HG03064 (cell line): ENCODE measurements at regions not wholly inside any gene's neighbourhood (a gene's known extent, or its start where the extent isn't known, plus 50 kb on each side); places are given as distances from the start of the nearest gene placed in this dataset.

Source experiments
- ATAC-seq: cut with Tn5 transposase; IDR thresholded peaks from one replicate; pipeline ENCODE4 v1.9.1; 2021; ENCODE audit warnings: low read depth; ENCODE audit not compliant: unreplicated experiment

GRCh38 chr15:70557521-70558258, 205.7 kb downstream of the UACA start:
- no peak for ATAC-seq

GRCh38 chr15:70556779-70557178, 206.6 kb downstream of the UACA start:
- no peak for ATAC-seq

- ATAC-seq = no peak
These were observed 207.1 kb downstream of the UACA start for GRCh38 chr15:70556151-70556741.

GRCh38 chr15:70555713-70556112, 207.6 kb downstream of the UACA start:
- ATAC-seq = no peak

- ATAC-seq = no peak
These were observed 215.4 kb downstream of the UACA start for GRCh38 chr15:70547846-70548487.

- ATAC-seq = no peak
These were observed 217.8 kb downstream of the UACA start for GRCh38 chr15:70545526-70545925.

GRCh38 chr15:70541511-70541910, 221.8 kb downstream of the UACA start:
- no peak for ATAC-seq

- ATAC-seq = no peak
These were observed 223.3 kb downstream of the UACA start for GRCh38 chr15:70539912-70540530.

GRCh38 chr15:70539409-70539808, 223.9 kb downstream of the UACA start:
- ATAC-seq = no peak

- no peak for ATAC-seq
These were observed 225.1 kb downstream of the UACA start for GRCh38 chr15:70538278-70538677.

GRCh38 chr15:70535955-70536338, 227.4 kb downstream of the UACA start:
- no peak for ATAC-seq

- ATAC-seq = no peak
These were observed 228.0 kb downstream of the UACA start for GRCh38 chr15:70535071-70535954.

- no peak for ATAC-seq
These were observed 229.2 kb downstream of the UACA start for GRCh38 chr15:70533931-70534742.

GRCh38 chr15:70532531-70533186, 230.7 kb downstream of the UACA start:
- no peak for ATAC-seq

GRCh38 chr15:70531576-70531975, 231.8 kb downstream of the UACA start:
- no peak for ATAC-seq

- no peak for ATAC-seq
These were observed 232.5 kb downstream of the UACA start for GRCh38 chr15:70530906-70531305.

- no peak for ATAC-seq
These were observed 232.9 kb downstream of the UACA start for GRCh38 chr15:70530503-70530902.

GRCh38 chr15:70530017-70530499, 233.3 kb downstream of the UACA start:
- ATAC-seq = no peak

GRCh38 chr15:70528816-70529215, 234.5 kb downstream of the UACA start:
- no peak for ATAC-seq
